ENCODE measurements at regions not wholly inside any gene's neighbourhood (a gene's known extent, or its start where the extent isn't known, plus 50 kb on each side); places are given as distances from the start of the nearest gene placed in this dataset.

DNA sequence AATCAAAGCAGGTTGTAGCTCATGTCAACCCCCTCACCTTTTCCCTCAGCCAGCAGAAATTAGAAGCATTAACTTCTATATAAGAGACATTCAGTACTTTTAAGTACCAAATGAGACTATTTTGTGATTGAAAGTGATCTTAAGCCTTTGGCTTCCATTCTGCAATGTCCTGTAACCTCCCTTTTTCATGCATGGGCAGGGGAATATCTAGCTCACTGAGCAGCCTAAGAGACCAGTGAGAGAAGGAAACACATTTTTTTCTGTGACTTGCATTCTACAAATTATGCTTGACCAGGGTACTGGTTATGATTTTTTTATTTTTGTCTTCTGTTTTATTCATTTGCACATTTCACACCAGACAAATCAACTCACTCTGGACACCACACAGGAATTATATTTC lies 369.6 kb downstream of the KCTD12 start:
- no TSS peak for BruUV-seq (replicated peaks)
- ChIA-PET CTCF (interaction anchor here (0.6 to 1.9 kb wide), 3 partner anchors 152 to 387 kb away, joined by 3 to 5 read pairs (median 4); partner anchors contain the start of gene KCTD12), POLR2A (no interaction called here)
- no peak overlapping the region for H3K9ac ChIP-seq (replicated peaks; ENCODE audit: extremely low read depth, insufficient read depth, low read length)
- dilution Hi-C loops (cut with MboI; ENCODE audit: extremely low pct_ligation_motif_present, low sequenced_read_pairs), result no loop called here
- H3K27me3 ChIP-seq (ENCODE audit: control insufficient read depth in 2 of 2, insufficient read depth in 2 of 2, low read length in 2 of 2), result no peaks in the 10 kb centered on the region
- no peaks in the 10 kb centered on the region for H3K9me3 ChIP-seq (replicated peaks; ENCODE audit: control insufficient read depth, insufficient read depth, low read length)
- intact Hi-C loops (cut with micrococcal nuclease), result no loop called here
- no peak overlapping the region for H3K4me3 ChIP-seq (replicated peaks in 1 of 3; ENCODE audit: insufficient read depth in 1 of 3, low read depth in 1 of 3, low read length in 3 of 3)
- FAIRE-seq, result no peak
- H4K20me1 ChIP-seq (replicated peaks; ENCODE audit: control insufficient read depth, extremely low read depth, insufficient read depth, low read length), result no peaks in the 10 kb centered on the region
- no peaks in the 10 kb centered on the region for H3K79me2 ChIP-seq (ENCODE audit: control insufficient read depth, insufficient read depth, low read length)
- TF ChIP-seq, protein P1, sequence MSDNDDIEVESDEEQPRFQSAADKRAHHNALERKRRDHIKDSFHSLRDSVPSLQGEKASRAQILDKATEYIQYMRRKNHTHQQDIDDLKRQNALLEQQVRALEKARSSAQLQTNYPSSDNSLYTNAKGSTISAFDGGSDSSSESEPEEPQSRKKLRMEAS (IDR thresholded peaks at IDR 0.05; ENCODE audit: insufficient read depth, insufficient read length), result no peak
- no peak for TF ChIP-seq POLR2A (IDR thresholded peaks at IDR 0.05; ENCODE audit: low read depth, low read length)
- TF ChIP-seq, protein P2, sequence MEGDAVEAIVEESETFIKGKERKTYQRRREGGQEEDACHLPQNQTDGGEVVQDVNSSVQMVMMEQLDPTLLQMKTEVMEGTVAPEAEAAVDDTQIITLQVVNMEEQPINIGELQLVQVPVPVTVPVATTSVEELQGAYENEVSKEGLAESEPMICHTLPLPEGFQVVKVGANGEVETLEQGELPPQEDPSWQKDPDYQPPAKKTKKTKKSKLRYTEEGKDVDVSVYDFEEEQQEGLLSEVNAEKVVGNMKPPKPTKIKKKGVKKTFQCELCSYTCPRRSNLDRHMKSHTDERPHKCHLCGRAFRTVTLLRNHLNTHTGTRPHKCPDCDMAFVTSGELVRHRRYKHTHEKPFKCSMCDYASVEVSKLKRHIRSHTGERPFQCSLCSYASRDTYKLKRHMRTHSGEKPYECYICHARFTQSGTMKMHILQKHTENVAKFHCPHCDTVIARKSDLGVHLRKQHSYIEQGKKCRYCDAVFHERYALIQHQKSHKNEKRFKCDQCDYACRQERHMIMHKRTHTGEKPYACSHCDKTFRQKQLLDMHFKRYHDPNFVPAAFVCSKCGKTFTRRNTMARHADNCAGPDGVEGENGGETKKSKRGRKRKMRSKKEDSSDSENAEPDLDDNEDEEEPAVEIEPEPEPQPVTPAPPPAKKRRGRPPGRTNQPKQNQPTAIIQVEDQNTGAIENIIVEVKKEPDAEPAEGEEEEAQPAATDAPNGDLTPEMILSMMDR (IDR thresholded peaks at IDR 0.05; ENCODE audit: extremely low read depth in 1 of 2, insufficient read depth in 1 of 2, low read depth in 1 of 2, low read length in 2 of 2), result no peak
- no peak for TF ChIP-seq POLR2AphosphoS5 (IDR thresholded peaks at IDR 0.05; ENCODE audit: insufficient read depth, low read depth, low read length)
- no peak for TF ChIP-seq GATA2 (IDR thresholded peaks at IDR 0.05; ENCODE audit: insufficient read depth, insufficient read length, low read depth, low read length)
- TF ChIP-seq MYC (IDR thresholded peaks at IDR 0.05; ENCODE audit: low read depth, low read length), result no peak
- peak overlapping the region; percentile 19 for H3K27ac ChIP-seq (ENCODE audit: insufficient read depth, low read depth, low read length)
- H3K36me3 ChIP-seq (ENCODE audit: control insufficient read depth in 2 of 2, extremely low read depth in 1 of 2, insufficient read depth in 2 of 2, low read length in 2 of 2), result no peaks in the 10 kb centered on the region
- no peak for DNase-seq (ENCODE audit: low read depth, low spot score)
- no peak overlapping the region for H3K4me2 ChIP-seq (ENCODE audit: insufficient read depth, low read length)
- H3K4me1 ChIP-seq (ENCODE audit: control insufficient read depth, extremely low read depth, insufficient read depth, low read length), result peaks cover 34% of the 10 kb centered on the region
- no peak overlapping the region for H2AFZ ChIP-seq (ENCODE audit: low read depth, low read length)
- no peaks in the 10 kb centered on the region for H3K9me1 ChIP-seq (replicated peaks; ENCODE audit: control insufficient read depth, extremely low read depth, insufficient read depth, low read length)

DNA sequence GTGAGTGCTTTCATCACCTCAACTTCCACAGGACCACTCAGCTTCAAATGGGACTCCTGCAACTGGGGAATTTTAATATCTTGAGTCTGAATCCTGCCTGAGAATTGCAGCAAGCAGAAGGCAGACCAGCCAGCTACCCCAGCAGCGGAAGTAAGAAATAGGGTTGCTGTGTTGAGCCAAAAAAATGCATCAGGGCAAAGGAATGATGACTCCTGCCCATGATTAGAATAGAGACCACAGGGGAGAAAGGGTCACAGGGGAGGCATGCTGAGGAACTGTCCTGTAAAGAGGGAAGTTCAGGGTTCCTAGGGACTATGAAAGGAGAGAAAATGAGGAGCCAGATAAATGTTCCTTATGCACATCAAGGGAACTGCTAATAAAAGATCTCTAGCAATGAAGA lies 370.2 kb downstream of the KCTD12 start:
- no TSS peak for BruUV-seq (replicated peaks)
- no peak overlapping the region for H3K4me2 ChIP-seq (ENCODE audit: insufficient read depth, low read length)
- ChIA-PET POLR2A (no interaction called here), CTCF (interaction anchor here (1.2 to 1.9 kb wide), 2 partner anchors 152 to 388 kb away, joined by 3 to 4 read pairs; no protein-coding TSS in a partner anchor)
- H2AFZ ChIP-seq (ENCODE audit: low read depth, low read length), result peak overlapping the region; percentile 27
- intact Hi-C loops (cut with micrococcal nuclease) (no loop called here), dilution Hi-C loops (cut with MboI; ENCODE audit: extremely low pct_ligation_motif_present, low sequenced_read_pairs) (no loop called here)
- no peaks in the 10 kb centered on the region for H3K9me3 ChIP-seq (replicated peaks; ENCODE audit: control insufficient read depth, insufficient read depth, low read length)
- no peak for FAIRE-seq
- H3K27ac ChIP-seq (ENCODE audit: insufficient read depth, low read depth, low read length), result peak overlapping the region; percentile 39
- TF ChIP-seq FOS (IDR thresholded peaks at IDR 0.05; ENCODE audit: borderline replicate concordance, insufficient read depth, low read length) (no peak), POLR2A (IDR thresholded peaks at IDR 0.05; ENCODE audit: low read depth, low read length) (no peak), POLR2AphosphoS5 (IDR thresholded peaks at IDR 0.05; ENCODE audit: insufficient read depth, low read depth, low read length) (no peak), GATA2 (IDR thresholded peaks at IDR 0.05; ENCODE audit: insufficient read depth, insufficient read length, low read depth, low read length) (no peak), EZH2 (IDR thresholded peaks at IDR 0.05; ENCODE audit: borderline replicate concordance, low read depth, low read length, severe bottlenecking) (no peak), MYC (IDR thresholded peaks at IDR 0.05; ENCODE audit: low read depth, low read length) (no peak), JUN (IDR thresholded peaks at IDR 0.05; ENCODE audit: borderline replicate concordance, insufficient read depth, insufficient read length, low read depth) (no peak)
- TF ChIP-seq, protein P1 (IDR thresholded peaks at IDR 0.05; ENCODE audit: insufficient read depth, insufficient read length), result no peak
- TF ChIP-seq, protein P2 (IDR thresholded peaks at IDR 0.05; ENCODE audit: extremely low read depth in 1 of 2, insufficient read depth in 1 of 2, low read depth in 1 of 2, low read length in 2 of 2), result no peak
- H3K4me3 ChIP-seq (replicated peaks in 1 of 3; ENCODE audit: insufficient read depth in 1 of 3, low read depth in 1 of 3, low read length in 3 of 3), result no peak overlapping the region
- H3K9ac ChIP-seq (replicated peaks; ENCODE audit: extremely low read depth, insufficient read depth, low read length), result peak overlapping the region; percentile 39
- peaks cover 34% of the 10 kb centered on the region for H3K4me1 ChIP-seq (ENCODE audit: control insufficient read depth, extremely low read depth, insufficient read depth, low read length)
- H3K9me1 ChIP-seq (replicated peaks; ENCODE audit: control insufficient read depth, extremely low read depth, insufficient read depth, low read length), result no peaks in the 10 kb centered on the region
- H4K20me1 ChIP-seq (replicated peaks; ENCODE audit: control insufficient read depth, extremely low read depth, insufficient read depth, low read length), result no peaks in the 10 kb centered on the region
- H3K36me3 ChIP-seq (ENCODE audit: control insufficient read depth in 2 of 2, extremely low read depth in 1 of 2, insufficient read depth in 2 of 2, low read length in 2 of 2), result no peaks in the 10 kb centered on the region
- H3K79me2 ChIP-seq (ENCODE audit: control insufficient read depth, insufficient read depth, low read length), result no peaks in the 10 kb centered on the region
- no peaks in the 10 kb centered on the region for H3K27me3 ChIP-seq (ENCODE audit: control insufficient read depth in 2 of 2, insufficient read depth in 2 of 2, low read length in 2 of 2)
- no peak for DNase-seq (ENCODE audit: low read depth, low spot score)

Measured in endothelial cell of umbilical vein (primary cell).